Right atrium auricular region (tissue), 2 donors: ENCODE measurements at regions not wholly inside any gene's neighbourhood (a gene's known extent, or its start where the extent isn't known, plus 50 kb on each side); places are given as distances from the start of the nearest gene placed in this dataset.

Experiments used
- DNase-seq: peaks from one replicate; pipeline ENCODE4 v3.0.0-alpha.2; 2019; ENCODE audit warnings: low spot score
- H3K27ac ChIP-seq, 2 donors: fragments of 200-600 bp; sonication (generic); 1 replicate in 1 of 2; 2 replicates in 1 of 2; pipeline ENCODE4 v1.5.1; 2016 to 2019
- H3K27me3 ChIP-seq, 2 donors: fragments of 200-600 bp; sonication (generic); one replicate each; pipeline versions ENCODE4 v1.5.1 to v1.6.0; 2017 to 2019
- H3K36me3 ChIP-seq: fragments of 200-600 bp; sonication (generic); one replicate; pipeline ENCODE4 v1.5.1; 2016
- H3K4me1 ChIP-seq, 2 donors: fragments of 200-600 bp; sonication (generic); one replicate each; pipeline versions ENCODE4 v1.5.1 to v1.6.0; 2017 to 2019
- H3K4me3 ChIP-seq, 2 donors: fragments of 200-600 bp; sonication (generic); 1 replicate in 1 of 2; 2 replicates in 1 of 2; pipeline ENCODE4 v1.5.1; 2017 to 2019; ENCODE audit warnings: mild to moderate bottlenecking in 1 of 2, moderate library complexity in 1 of 2
- H3K9me3 ChIP-seq, 2 donors: fragments of 200-600 bp; sonication (generic); one replicate each; pipeline ENCODE4 v1.5.1; 2019
- TF ChIP-seq, protein P1 (sequence below), 2 donors: fragments of 200-600 bp; sonication (generic); IDR thresholded peaks; one replicate each; pipeline ENCODE4 v1.5.1; 2019; ENCODE audit warnings: antibody characterized with exemption in 2 of 2

DNA sequence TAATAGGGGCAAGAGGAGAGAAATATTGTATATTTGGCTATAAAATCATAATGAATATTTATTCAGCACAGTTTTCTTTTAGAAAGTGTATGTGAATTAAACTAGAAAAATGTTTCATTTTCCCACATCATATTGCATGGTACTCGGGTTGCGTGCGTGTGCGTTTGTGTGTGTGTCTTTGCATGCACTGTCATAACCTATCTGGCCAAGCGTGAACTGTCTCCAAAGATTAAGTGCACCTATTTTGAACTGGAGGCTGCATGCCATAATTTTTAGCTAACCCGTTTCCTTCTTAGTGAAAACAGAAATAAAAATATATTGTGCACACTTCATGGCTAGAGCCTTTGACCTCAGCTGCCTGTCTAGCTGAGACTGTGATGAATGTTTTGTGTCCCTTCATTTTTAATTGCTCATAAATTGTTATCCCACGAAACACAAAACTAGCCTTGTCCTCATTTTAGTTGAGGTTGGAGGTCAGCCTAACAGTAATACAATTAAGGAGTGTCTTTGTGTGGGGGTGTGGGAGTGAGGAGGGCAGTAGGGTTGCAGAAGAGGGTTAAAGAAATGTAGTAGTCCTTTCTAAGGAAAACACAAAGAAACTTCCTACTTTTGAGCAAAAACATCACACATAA lies 336.1 kb upstream of the POU3F2 start:
- H3K36me3 ChIP-seq = no peaks in the 10 kb centered on the region
- H3K9me3 ChIP-seq = no peaks in the 10 kb centered on the region
- no peak overlapping the region for H3K27ac ChIP-seq
- no peak for DNase-seq
- TF ChIP-seq, protein P1, sequence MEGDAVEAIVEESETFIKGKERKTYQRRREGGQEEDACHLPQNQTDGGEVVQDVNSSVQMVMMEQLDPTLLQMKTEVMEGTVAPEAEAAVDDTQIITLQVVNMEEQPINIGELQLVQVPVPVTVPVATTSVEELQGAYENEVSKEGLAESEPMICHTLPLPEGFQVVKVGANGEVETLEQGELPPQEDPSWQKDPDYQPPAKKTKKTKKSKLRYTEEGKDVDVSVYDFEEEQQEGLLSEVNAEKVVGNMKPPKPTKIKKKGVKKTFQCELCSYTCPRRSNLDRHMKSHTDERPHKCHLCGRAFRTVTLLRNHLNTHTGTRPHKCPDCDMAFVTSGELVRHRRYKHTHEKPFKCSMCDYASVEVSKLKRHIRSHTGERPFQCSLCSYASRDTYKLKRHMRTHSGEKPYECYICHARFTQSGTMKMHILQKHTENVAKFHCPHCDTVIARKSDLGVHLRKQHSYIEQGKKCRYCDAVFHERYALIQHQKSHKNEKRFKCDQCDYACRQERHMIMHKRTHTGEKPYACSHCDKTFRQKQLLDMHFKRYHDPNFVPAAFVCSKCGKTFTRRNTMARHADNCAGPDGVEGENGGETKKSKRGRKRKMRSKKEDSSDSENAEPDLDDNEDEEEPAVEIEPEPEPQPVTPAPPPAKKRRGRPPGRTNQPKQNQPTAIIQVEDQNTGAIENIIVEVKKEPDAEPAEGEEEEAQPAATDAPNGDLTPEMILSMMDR (IDR thresholded peaks at IDR 0.05) = no peak
- no peak overlapping the region for H3K4me3 ChIP-seq
- no peaks in the 10 kb centered on the region for H3K4me1 ChIP-seq
- H3K27me3 ChIP-seq = no peaks in the 10 kb centered on the region

DNA sequence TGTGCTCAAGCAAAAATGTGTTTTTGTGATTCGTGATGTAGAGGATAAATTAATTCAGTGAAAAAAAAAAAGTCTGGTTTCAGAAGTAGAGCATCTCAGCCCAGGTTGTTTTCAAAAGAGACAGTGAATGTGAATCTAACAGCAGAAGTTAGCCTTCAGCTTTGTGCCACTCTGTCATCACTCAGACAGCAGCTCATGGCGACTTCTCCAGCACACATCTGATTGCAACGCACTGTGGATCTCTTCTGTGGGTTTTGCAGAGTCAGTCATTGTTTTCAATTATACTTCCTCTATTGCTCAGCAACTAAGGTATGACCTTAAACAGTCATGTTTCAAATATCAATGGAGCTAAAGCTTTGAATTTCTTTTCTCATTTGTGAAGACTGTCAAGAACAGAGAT lies 335.5 kb upstream of the POU3F2 start:
- Histone ChIP-seq H3K9me3 (no peaks in the 10 kb centered on the region), H3K27ac (no peak overlapping the region), H3K4me1 (no peaks in the 10 kb centered on the region), H3K4me3 (no peak overlapping the region), H3K27me3 (no peaks in the 10 kb centered on the region), H3K36me3 (no peaks in the 10 kb centered on the region)
- TF ChIP-seq, protein P1 (IDR thresholded peaks at IDR 0.05) = no peak
- no peak for DNase-seq

DNA sequence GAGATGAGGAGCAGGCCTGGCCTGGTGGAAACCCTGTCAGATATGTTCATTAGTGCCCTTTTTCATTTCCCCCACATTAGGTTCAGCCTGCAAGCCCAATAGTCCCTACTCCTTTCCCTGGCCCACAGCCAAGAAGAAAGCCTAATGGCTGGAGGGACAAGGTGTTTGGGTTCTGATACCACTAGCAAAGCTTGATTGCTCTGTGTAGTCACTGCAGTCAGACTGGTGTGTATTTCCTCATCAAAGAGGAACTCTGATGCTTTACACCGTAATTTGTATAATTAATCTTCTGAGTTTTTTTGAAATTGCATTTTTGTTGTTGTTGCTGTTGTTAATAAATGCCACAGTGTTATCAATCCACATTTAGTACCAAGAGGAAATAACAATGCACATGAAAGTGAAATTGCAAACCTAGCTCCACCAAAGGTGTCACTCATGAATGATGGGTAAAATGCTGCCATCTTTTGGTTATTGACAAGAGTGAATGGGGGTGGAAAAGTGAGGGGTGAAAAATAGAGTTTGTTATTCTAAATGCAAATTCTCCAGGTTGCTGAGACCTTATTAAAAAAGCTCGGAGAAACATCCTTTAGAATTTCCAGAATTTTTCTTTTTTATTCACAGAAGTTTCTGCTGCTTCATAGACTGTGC lies 320.2 kb upstream of the POU3F2 start:
- no peak overlapping the region for H3K27ac ChIP-seq
- no peaks in the 10 kb centered on the region for H3K4me1 ChIP-seq
- H3K4me3 ChIP-seq = no peak overlapping the region
- no peak for DNase-seq
- H3K36me3 ChIP-seq = no peaks in the 10 kb centered on the region
- no peaks in the 10 kb centered on the region for H3K9me3 ChIP-seq
- no peaks in the 10 kb centered on the region for H3K27me3 ChIP-seq
- TF ChIP-seq, protein P1 (IDR thresholded peaks at IDR 0.05) = no peak

DNA sequence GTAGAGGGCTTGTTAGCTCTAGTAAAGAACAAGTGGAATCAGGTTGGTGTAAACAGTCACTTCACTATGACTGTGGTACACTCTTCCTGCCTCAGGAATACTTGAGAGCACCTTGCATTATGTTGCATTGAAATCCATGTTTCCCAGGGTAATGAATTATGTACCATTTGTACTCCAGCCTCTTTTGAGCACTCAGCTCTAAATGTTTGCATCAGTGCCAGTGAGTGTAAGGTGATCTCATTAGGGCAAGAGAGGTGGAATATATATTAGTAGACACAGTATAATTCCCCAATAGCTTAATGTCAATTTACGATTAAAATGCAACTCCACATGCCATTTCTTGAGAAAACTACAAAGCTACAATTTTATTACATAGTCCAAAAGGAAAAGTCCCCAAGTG lies 319.6 kb upstream of the POU3F2 start:
- H3K4me3 ChIP-seq = no peak overlapping the region
- H3K27ac ChIP-seq = no peak overlapping the region
- H3K27me3 ChIP-seq = no peaks in the 10 kb centered on the region
- DNase-seq = no peak
- no peaks in the 10 kb centered on the region for H3K36me3 ChIP-seq
- no peaks in the 10 kb centered on the region for H3K9me3 ChIP-seq
- TF ChIP-seq, protein P1 (IDR thresholded peaks at IDR 0.05) = no peak
- H3K4me1 ChIP-seq = no peaks in the 10 kb centered on the region

DNA sequence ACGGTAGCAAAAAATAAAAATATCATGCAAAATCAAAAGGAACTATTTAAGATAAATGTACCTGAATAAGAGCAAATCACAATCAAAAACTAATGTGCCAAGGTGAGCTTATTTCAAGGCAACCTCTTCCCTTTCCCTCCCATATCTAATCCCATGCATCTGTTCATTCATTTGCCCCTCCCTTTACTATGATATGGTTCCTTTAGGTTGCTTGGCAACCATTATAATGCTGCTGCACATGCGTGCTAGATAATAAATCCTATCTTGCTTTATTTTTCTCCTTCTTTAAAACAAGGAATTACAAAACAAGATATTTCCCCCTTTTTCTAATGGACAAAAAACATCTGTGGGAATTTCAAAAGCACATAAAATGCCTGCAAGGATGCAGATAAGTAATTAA lies 318.2 kb upstream of the POU3F2 start:
- Histone ChIP-seq H3K9me3 (no peaks in the 10 kb centered on the region), H3K4me1 (no peaks in the 10 kb centered on the region), H3K36me3 (no peaks in the 10 kb centered on the region), H3K27ac (no peak overlapping the region), H3K27me3 (no peaks in the 10 kb centered on the region), H3K4me3 (no peak overlapping the region)
- no peak for DNase-seq
- TF ChIP-seq, protein P1 (IDR thresholded peaks at IDR 0.05) = no peak

DNA sequence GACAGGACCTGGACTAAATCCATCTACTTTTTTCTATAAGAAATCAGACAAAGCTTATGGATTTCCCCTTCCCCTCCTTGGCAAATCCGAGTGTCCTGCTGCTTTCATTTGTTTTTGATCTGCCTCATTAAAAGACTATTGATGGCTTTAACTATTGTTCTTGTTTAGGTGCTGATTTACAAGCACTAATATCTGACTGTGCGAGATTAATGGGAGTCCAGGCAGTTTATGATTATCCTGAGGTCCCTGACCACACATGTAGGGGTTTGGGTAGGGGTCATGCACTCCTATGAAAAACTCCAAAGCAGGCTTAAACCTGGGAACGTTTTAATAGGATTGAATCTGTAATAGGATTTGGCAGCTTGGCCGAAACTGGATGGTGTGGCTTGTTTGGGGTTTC lies 317.5 kb upstream of the POU3F2 start:
- Histone ChIP-seq H3K27me3 (no peaks in the 10 kb centered on the region), H3K27ac (no peak overlapping the region), H3K9me3 (no peaks in the 10 kb centered on the region), H3K36me3 (no peaks in the 10 kb centered on the region), H3K4me1 (no peaks in the 10 kb centered on the region), H3K4me3 (no peak overlapping the region)
- TF ChIP-seq, protein P1 (IDR thresholded peaks at IDR 0.05) = no peak
- DNase-seq = no peak
